ENCODE measurements at regions not wholly inside any gene's neighbourhood (a gene's known extent, or its start where the extent isn't known, plus 50 kb on each side); places are given as distances from the start of the nearest gene placed in this dataset.
"Not testable (repeated sequence)": the region's sequence is repeated elsewhere in the genome, so short reads cannot be mapped to it uniquely, and the experiment has no call there.

GRCh38 chr6:6760002-6760401 is 171.5 kb downstream of the LY86 start:
- no peaks in the 10 kb centered on the region for H3K36me3 ChIP-seq (ENCODE audit: control insufficient read depth in 2 of 2, extremely low read depth in 1 of 2, insufficient read depth in 2 of 2, low read length in 2 of 2)
- DNase-seq (ENCODE audit: low read depth, low spot score) (no peak), FAIRE-seq (no peak)
- H3K9me1 ChIP-seq (replicated peaks; ENCODE audit: control insufficient read depth, extremely low read depth, insufficient read depth, low read length) = no peaks in the 10 kb centered on the region
- H3K4me3 ChIP-seq (replicated peaks in 1 of 3; ENCODE audit: insufficient read depth in 1 of 3, low read depth in 1 of 3, low read length in 3 of 3) = no peak overlapping the region
- H4K20me1 ChIP-seq (replicated peaks; ENCODE audit: control insufficient read depth, extremely low read depth, insufficient read depth, low read length) = no peaks in the 10 kb centered on the region
- no peak overlapping the region for H3K27ac ChIP-seq (ENCODE audit: insufficient read depth, low read depth, low read length)
- POLR2A ChIA-PET = no interaction called here
- no peak overlapping the region for H2AFZ ChIP-seq (ENCODE audit: low read depth, low read length)
- H3K27me3 ChIP-seq (ENCODE audit: control insufficient read depth in 2 of 2, insufficient read depth in 2 of 2, low read length in 2 of 2) = peaks cover 0 to 4% of the 10 kb centered on the region in 2 experiments
- TF ChIP-seq FOS (IDR thresholded peaks at IDR 0.05; ENCODE audit: borderline replicate concordance, insufficient read depth, low read length) = no peak
- TF ChIP-seq MAX (IDR thresholded peaks at IDR 0.05; ENCODE audit: insufficient read depth, insufficient read length) = no peak
- TF ChIP-seq EZH2 (IDR thresholded peaks at IDR 0.05; ENCODE audit: borderline replicate concordance, low read depth, low read length, severe bottlenecking) = no peak
- no peak for TF ChIP-seq CTCF (IDR thresholded peaks at IDR 0.05; ENCODE audit: extremely low read depth in 1 of 2, insufficient read depth in 1 of 2, low read depth in 1 of 2, low read length in 2 of 2)
- TF ChIP-seq MYC (IDR thresholded peaks at IDR 0.05; ENCODE audit: low read depth, low read length) = no peak
- TF ChIP-seq JUN (IDR thresholded peaks at IDR 0.05; ENCODE audit: borderline replicate concordance, insufficient read depth, insufficient read length, low read depth) = no peak
- TF ChIP-seq GATA2 (IDR thresholded peaks at IDR 0.05; ENCODE audit: insufficient read depth, insufficient read length, low read depth, low read length) = no peak
- H3K9ac ChIP-seq (replicated peaks; ENCODE audit: extremely low read depth, insufficient read depth, low read length) = no peak overlapping the region
- no peaks in the 10 kb centered on the region for H3K4me1 ChIP-seq (ENCODE audit: control insufficient read depth, extremely low read depth, insufficient read depth, low read length)
- no peaks in the 10 kb centered on the region for H3K9me3 ChIP-seq (replicated peaks; ENCODE audit: control insufficient read depth, insufficient read depth, low read length)
- CTCF ChIA-PET = interaction anchor here (1.2 to 2.1 kb wide), 9 partner anchors 10 to 479 kb away, joined by 3 to 14 read pairs (median 8); no protein-coding TSS in a partner anchor
- dilution Hi-C loops (cut with MboI; ENCODE audit: extremely low pct_ligation_motif_present, low sequenced_read_pairs) = no loop called here
- no TSS peak for BruUV-seq (replicated peaks)
- intact Hi-C loops (cut with micrococcal nuclease) = no loop called here
- H3K4me2 ChIP-seq (ENCODE audit: insufficient read depth, low read length) = no peak overlapping the region
- no peaks in the 10 kb centered on the region for H3K79me2 ChIP-seq (ENCODE audit: control insufficient read depth, insufficient read depth, low read length)

GRCh38 chr6:6762566-6762965 is 174.0 kb downstream of the LY86 start:
- H3K79me2 ChIP-seq (ENCODE audit: control insufficient read depth, insufficient read depth, low read length); H3K36me3 ChIP-seq (ENCODE audit: control insufficient read depth in 2 of 2, extremely low read depth in 1 of 2, insufficient read depth in 2 of 2, low read length in 2 of 2); H3K27ac ChIP-seq (ENCODE audit: insufficient read depth, low read depth, low read length); intact Hi-C loops (cut with micrococcal nuclease); H2AFZ ChIP-seq (ENCODE audit: low read depth, low read length); H3K4me1 ChIP-seq (ENCODE audit: control insufficient read depth, extremely low read depth, insufficient read depth, low read length); H3K9ac ChIP-seq (replicated peaks; ENCODE audit: extremely low read depth, insufficient read depth, low read length); POLR2A ChIA-PET; H3K4me2 ChIP-seq (ENCODE audit: insufficient read depth, low read length); H3K4me3 ChIP-seq (replicated peaks in 1 of 3; ENCODE audit: insufficient read depth in 1 of 3, low read depth in 1 of 3, low read length in 3 of 3); H4K20me1 ChIP-seq (replicated peaks; ENCODE audit: control insufficient read depth, extremely low read depth, insufficient read depth, low read length); H3K9me1 ChIP-seq (replicated peaks; ENCODE audit: control insufficient read depth, extremely low read depth, insufficient read depth, low read length); BruUV-seq (replicated peaks); dilution Hi-C loops (cut with MboI; ENCODE audit: extremely low pct_ligation_motif_present, low sequenced_read_pairs); H3K9me3 ChIP-seq (replicated peaks; ENCODE audit: control insufficient read depth, insufficient read depth, low read length); DNase-seq (ENCODE audit: low read depth, low spot score); H3K27me3 ChIP-seq (ENCODE audit: control insufficient read depth in 2 of 2, insufficient read depth in 2 of 2, low read length in 2 of 2); FAIRE-seq: not testable (repeated sequence)
- CTCF ChIA-PET = interaction anchor here (1.5 kb wide), 1 partner anchor 369 kb away, joined by 3 read pairs; no protein-coding TSS in a partner anchor
